ENCODE measurements at regions not wholly inside any gene's neighbourhood (a gene's known extent, or its start where the extent isn't known, plus 50 kb on each side); places are given as distances from the start of the nearest gene placed in this dataset.

- no peak for DNase-seq
These were observed 399.2 kb downstream of the NLGN4X start for GRCh38 chrX:5829469-5829868.

GRCh38 chrX:5829060-5829459, 399.6 kb downstream of the NLGN4X start:
- no peak for DNase-seq

DNA sequence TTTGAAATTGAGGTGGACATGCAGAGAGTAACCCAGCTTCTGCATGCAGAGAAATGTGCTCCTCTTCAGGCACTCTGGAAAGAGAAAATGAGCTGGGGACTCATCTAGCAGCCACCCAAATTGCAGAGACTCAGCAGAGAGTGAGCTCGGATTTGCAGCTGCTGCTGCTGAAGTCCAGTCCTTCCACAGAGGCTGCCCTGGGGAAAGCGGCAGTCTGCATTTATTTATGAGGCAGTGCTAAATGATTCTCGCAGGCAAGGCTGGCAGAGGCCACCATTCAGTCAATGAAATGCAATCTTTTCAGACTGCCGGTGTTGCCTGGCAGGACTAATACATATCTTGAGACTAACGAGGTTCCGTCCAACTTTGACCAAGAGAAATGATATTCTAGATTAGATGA, 404.8 kb downstream of the NLGN4X start:
- DNase-seq = no peak

GRCh38 chrX:5810636-5811035, 418.0 kb downstream of the NLGN4X start:
- no peak for DNase-seq

DNA sequence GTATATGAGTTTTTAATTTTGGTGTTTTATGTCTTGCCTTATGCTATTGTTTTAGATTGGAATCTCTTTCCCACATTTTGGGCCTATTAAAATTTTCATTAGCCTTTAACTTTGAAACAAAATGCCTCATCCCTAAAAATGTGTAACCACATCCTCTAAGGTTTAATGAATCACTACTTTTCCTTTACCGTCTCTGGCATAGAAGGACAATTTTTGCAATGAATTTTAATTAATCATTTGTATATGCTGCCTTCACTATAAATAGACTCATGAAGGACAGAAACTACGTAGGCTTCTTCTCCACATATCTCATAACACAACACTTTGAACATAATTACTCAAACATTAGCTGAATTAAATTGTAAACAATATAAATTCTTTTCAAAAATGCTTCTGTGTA, 421.5 kb downstream of the NLGN4X start:
- no peak for DNase-seq

DNA sequence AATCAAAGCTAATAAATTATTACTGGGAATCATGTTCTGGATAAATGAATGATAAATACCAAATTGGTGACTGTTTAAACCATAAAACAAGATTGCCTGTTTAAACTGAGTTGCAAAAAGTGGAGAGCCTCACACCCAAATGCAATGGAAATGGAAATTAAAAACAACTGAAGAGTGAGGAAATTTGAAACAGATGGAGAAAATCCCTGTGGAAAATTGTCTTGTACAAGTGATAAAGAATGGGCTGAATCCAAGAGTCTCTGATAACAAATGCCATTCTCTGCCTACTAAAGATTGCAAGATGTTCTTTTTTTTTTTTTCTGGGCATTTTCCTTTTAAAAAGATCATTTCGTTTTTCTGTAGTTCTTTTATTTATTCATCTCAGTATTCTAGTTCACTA, 426.3 kb downstream of the NLGN4X start:
- no peak for DNase-seq

DNA sequence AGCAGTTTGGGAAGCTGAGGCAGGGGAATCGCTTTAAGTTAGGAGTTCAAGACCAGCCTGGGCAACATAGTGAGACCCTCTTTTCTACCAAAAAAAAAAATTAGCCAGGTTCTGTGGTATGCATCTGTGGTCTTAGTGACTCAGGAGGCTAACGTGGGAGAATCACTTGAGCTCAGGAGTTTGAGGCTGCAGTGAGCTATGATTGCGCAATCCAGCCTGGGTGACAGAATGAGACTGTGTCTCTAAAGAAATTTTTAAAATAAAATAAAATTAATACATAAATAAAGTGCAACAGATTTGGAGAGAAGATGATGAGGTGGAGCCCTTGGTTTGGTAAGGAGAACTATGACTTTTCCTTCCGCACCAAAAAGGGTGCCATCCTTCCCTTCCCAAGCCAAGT, 436.9 kb downstream of the NLGN4X start:
- no peak for DNase-seq

DNA sequence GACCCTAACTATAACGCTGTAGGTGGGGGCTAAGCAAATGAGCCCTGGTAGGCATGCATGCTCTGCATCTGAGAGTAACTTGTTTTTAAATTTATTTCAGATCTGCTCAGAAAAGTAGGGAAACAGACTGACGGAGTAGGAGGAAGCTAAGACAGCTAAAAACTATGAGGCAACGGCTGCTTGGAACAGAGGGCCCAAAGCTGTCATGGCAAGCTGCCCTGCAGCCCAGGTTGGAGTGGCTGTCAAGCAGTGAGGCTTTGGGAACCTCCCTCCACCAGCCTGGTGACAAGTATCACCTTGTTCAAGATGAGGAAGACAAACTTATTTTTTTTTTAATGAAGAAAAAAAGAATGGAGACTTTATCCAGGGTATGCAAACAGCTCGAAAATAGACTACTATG, 439.8 kb downstream of the NLGN4X start:
- no peak for DNase-seq

GRCh38 chrX:5780821-5781220, 447.8 kb downstream of the NLGN4X start:
- DNase-seq = no peak

DNA sequence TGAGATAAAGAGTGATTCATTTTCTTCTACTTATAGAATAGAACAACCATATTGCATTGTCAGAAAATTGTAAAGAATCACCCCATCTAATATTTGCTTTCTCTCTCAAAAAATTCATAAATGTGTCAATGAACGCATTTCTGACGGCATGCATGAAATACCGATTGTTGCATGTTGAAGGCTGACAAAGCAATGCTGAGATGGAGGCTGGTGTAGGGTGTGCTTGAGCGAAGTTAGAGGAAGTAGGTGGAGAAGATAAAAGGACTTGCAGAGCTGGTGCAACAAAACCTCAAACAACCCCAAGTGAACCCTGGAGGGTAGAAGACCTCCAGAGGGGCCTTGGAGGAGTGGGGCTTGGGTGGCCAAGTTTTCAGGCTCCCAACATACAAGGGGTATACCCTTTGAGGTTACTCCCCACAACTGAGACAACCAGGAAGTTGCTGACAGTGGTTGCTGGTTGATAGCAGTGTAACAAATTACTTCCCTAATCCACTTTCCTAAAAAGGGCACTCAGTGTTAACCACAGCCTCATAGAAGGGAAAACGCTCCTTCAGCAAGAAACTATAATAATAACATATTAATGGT, 452.7 kb downstream of the NLGN4X start:
- DNase-seq = no peak

DNA sequence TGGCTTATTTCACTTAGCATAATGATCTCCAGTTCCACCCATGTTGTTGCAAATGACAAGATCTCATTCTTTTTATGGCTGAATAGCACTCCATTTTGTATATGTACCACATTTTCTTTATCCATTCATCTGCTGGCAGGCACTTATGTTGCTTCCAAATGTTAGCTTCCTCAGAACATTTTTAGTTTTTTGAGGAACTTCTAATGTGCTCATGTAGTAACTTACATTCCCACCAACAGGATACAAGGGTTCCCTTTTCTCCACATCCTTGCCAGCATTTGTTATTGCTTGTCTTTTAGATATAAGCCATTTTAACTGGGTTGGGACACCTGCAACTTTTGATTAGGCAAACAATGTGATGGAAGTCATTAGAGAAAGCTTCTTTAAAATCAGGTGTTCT, 454.2 kb downstream of the NLGN4X start:
- no peak for DNase-seq

DNA sequence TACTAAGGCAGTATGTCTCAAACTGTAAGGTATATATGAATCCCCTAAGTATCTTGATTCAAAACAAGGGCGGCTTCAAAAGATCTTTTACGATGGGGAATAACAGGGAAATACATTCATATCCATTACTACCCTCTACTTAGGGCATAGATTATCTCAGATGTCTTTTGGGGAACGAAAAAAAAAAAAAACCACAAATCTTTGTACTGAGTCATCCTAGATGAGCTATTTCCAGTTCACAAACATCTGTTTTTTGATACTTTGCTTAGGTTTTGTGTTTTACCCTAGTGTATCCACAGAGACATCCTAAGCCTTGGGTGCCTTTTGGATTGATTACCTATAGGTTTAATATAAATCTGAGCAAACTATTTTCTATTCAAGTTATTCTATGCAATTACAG, 457.2 kb downstream of the NLGN4X start:
- no peak for DNase-seq

DNA sequence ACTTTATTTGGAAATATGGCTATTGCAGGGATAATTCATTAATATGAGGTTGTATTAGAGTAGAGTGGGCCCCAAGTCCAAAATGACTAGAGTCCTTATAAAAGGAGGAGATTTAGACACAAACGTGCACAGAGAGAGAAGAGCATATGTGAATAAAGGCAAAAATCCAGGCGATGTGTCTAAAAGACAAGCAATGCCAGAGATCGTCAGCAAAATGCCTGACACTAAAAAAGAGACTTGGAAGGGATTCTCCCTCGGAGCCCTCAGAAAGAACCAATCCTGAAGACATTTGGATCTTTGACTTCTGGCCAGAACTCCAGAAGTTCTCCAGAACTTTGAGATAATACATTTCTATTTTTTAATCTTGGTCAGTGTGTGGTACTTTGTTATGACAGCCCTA, 472.1 kb downstream of the NLGN4X start:
- DNase-seq = no peak

DNA sequence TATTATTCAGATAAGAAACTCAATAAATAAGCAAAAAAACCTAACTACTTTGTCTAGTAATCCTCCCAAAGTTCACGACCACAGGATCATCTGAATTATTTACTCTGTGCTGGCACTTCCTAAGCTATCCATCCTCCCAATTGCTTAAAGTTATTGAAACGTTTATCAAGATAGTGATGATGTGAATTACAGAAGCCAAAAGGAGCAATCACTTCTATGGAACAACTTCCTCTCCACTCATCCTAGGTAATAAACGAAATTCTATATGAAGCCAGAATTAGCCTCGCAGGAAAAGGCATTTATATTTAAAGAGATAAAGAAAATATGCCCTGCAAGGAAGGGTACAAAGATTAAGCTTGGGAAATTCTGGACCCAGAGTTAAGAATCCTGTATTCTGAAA, 475.4 kb downstream of the NLGN4X start:
- DNase-seq = no peak

GRCh38 chrX:5752831-5753230, 475.8 kb downstream of the NLGN4X start:
- no peak for DNase-seq

GRCh38 chrX:5748586-5749150, 480.0 kb downstream of the NLGN4X start:
- no peak for DNase-seq

GRCh38 chrX:5746231-5746630, 482.4 kb downstream of the NLGN4X start:
- DNase-seq = no peak

GRCh38 chrX:5733501-5733900, 495.2 kb downstream of the NLGN4X start:
- no peak for DNase-seq

DNA sequence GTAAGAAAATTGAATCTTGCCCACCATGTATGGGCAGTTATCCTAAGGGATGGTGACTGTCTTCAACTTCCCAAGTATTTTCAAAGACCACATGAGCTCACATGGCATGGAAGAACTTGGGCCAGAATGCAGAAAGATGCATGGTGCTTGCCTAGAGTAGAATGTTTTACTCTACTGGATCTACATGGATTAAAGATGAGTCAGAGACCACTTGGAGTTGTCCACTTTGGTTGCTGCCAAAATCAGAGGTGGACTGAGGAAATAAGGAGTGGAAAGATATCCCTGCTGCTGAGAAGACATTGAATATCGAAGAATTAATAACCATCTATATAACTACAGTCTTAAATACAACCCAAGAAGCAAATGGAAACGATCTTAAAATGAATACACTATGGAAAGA, 498.1 kb downstream of the NLGN4X start:
- DNase-seq = no peak

GRCh38 chrX:5726224-5726623, 502.4 kb downstream of the NLGN4X start:
- no peak for DNase-seq

DNA sequence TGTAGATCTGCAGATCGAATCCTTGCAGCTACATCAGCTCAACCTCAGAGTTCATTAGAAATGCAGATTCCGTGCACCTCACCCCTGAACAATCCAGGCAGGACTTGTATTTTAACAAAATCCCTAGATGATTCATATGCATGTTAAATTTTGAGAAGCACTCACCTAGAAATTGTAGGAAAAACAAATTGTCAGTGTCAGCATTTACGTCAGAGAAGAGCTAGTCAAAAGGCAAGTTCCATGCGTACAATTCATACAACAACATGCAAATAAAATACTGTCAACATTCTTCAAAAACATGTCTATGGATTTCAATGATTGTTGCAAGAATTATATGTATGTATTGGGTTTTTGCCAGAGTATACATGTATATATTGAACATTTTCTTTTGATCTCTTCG, 504.5 kb downstream of the NLGN4X start:
- DNase-seq = no peak

GRCh38 chrX:5718651-5719050, 510.0 kb downstream of the NLGN4X start:
- DNase-seq = no peak

GRCh38 chrX:5716666-5717065, 512.0 kb downstream of the NLGN4X start:
- no peak for DNase-seq

- DNase-seq = no peak
These were observed 520.4 kb downstream of the NLGN4X start for GRCh38 chrX:5708251-5708650.

GRCh38 chrX:5702890-5703289, 525.8 kb downstream of the NLGN4X start:
- no peak for DNase-seq

DNA sequence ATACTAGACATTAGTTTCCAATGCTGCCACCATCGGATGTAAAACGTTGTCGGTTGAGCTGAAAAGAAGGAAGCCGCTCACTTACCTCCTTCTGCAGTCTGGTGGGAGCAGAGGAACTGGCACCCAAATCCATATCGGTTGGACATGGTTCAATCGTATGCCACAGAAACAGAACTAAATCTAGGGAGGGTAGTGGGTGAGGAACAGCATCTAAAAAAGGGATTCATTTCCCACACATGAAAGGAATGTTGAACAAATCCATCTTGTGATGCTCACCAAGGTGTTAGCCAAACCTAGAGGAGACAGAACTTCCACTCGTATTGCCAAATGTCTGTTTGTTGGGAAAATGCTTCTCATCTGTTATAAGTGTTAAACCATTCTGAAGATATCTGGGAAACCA, 532.7 kb downstream of the NLGN4X start:
- no peak for DNase-seq
